HG02852 (cell line): ENCODE measurements at regions not wholly inside any gene's neighbourhood (a gene's known extent, or its start where the extent isn't known, plus 50 kb on each side); places are given as distances from the start of the nearest gene placed in this dataset.

Experiments
- ATAC-seq: cut with Tn5 transposase; IDR thresholded peaks from one replicate; pipeline ENCODE4 v1.9.1; 2021; ENCODE audit warnings: mild to moderate bottlenecking, moderate library complexity; ENCODE audit not compliant: unreplicated experiment

DNA sequence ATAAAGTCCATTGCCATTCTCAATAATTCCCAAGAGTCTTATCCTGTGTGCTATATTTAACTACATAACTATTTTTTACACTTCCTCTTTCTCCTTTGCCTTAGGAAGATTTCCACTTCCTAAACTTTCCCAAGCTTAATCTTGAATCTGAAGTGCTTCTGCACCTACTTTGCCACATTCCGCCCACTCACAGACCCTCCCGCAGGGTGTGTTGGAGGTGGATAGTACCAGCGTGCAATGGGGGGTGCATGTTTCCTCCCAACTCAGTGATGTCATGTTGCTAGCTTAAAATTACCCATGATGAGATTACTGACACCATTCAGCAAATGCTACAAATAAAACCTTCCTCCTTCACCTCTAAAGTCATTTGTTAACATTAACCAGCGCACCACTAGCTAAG, 460.2 kb downstream of the NR2F1-AS1 start:
- ATAC-seq = no peak

GRCh38 chr5:93120051-93120450, 461.0 kb downstream of the NR2F1-AS1 start:
- no peak for ATAC-seq

DNA sequence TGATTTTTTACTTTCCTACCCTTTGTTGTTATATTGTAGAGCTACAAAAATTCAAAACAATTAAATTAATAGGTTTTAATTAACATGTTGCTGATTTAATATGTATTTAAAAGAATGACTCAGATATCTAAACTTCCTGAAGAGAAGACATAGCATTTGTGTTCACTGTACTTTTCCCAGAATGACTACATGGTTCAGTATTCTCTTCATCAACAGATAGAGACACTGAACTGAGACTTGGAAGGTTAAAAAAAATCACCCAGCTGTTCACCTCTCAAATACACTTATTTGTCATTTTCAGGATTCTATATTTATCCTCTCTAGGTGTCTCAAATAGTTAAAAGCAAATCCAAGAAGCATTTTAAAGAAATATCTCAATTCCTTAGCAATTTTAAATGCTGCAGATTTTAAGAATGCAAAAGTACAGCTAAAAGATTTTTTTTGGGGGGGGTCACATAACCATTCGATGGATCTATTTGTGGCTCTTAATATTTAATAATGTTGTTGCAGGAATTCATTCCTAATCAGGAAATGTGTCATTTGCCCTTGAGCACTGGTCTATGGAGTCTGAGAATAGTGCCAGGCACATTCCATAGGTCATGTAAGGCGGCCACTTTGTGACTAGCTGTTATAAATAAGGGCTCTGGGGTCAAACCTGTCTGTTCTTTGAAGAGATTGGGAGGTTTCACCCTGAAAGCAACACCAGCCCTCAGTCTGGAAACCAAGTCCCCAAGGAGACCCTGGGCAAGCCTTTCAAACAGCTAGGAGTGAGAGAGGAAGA, 463.1 kb downstream of the NR2F1-AS1 start:
- no peak for ATAC-seq

- no peak for ATAC-seq
Observed at GRCh38 chr5:93107805-93108520, 473.1 kb downstream of the NR2F1-AS1 start.

- ATAC-seq = no peak
Observed at GRCh38 chr5:93107141-93107540, 473.9 kb downstream of the NR2F1-AS1 start.

- ATAC-seq = no peak
Observed at GRCh38 chr5:93101661-93102060, 479.4 kb downstream of the NR2F1-AS1 start.

- no peak for ATAC-seq
Observed at GRCh38 chr5:93100976-93101375, 480.0 kb downstream of the NR2F1-AS1 start.

DNA sequence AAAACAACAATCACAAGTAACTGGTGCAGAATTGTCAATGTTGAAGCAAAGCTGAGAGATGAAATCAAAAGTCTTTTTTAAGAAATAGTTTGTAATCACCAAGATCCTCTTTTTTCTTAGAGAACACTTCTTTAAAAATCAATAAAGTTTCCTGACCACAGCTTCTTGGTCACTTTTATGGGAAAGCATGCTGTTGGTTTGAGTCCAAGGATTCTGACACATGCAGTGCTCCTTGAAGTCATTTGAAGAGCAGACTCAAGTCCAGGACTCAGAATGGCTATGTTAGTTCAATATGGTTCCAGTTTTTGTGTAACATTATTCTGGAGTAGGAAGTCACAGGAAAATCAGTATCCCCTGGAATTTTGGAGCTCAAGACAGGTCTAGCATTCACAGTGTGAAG, 480.6 kb downstream of the NR2F1-AS1 start:
- ATAC-seq = no peak

GRCh38 chr5:93099902-93100347, 481.1 kb downstream of the NR2F1-AS1 start:
- no peak for ATAC-seq

GRCh38 chr5:93096561-93096960, 484.5 kb downstream of the NR2F1-AS1 start:
- ATAC-seq = no peak

GRCh38 chr5:93092349-93093105, 488.5 kb downstream of the NR2F1-AS1 start:
- no peak for ATAC-seq

DNA sequence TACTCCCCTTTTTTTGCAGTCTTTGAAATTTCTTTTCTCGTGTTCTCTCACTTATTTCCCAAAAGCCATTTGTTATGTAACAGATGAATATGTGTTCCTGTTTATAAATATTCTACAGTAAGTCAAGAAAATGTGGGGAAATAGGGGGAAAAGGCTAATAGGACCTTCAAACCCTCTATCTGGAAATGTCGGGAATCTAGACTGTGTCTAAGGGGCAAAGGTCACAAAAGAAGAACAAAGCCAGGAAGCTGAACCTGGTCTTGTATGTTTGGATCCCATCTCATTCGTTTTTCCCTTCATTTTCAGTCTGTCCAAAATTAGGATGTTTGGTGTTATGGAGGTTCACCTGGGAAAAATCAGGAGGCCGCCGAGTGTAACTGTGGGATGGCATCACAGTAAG, 490.3 kb downstream of the NR2F1-AS1 start:
- no peak for ATAC-seq

GRCh38 chr5:93088592-93089389, 492.2 kb downstream of the NR2F1-AS1 start:
- no peak for ATAC-seq

- no peak for ATAC-seq
Observed at GRCh38 chr5:93087326-93087725, 493.7 kb downstream of the NR2F1-AS1 start.

- ATAC-seq = no peak
Observed at GRCh38 chr5:93082981-93083380, 498.0 kb downstream of the NR2F1-AS1 start.

DNA sequence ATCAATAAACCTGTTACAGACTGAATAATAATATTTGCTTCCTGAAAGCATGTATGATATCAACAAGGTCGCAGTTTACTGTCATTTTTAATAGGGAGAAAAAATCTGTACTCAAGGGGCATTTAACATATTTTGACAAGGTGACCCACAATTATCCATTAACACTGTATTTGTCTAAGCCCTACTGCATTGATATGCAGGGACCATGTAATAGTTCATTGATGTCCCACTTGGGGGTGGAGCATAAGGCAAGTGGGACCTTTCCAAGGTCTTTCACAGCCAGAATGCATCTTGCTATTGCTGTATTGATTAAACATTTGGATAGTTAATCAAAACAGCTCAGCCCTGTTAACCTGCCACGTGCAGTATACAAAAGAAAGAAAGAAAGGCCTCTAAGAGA, 502.0 kb downstream of the NR2F1-AS1 start:
- ATAC-seq = no peak

GRCh38 chr5:93078082-93079038, 502.7 kb downstream of the NR2F1-AS1 start:
- ATAC-seq = peak; percentile 77

DNA sequence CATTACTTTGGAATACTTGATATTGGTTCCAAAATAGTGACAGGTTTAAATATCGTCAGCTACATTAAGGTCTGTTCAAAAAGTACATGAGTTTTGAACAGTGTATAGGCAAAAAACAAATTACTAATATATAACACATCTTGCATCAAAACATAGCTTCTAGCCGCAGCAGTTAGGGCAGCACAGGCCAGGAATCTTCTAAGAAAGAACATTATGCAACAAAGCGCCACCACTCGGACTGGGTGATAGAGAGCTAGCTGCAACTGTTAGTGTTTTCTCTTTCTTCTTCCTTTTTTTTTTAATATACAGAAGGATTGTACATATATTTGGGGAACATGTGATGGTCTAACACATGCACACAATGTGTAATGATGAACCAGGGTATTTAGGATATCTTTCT, 504.5 kb downstream of the NR2F1-AS1 start:
- ATAC-seq = no peak

DNA sequence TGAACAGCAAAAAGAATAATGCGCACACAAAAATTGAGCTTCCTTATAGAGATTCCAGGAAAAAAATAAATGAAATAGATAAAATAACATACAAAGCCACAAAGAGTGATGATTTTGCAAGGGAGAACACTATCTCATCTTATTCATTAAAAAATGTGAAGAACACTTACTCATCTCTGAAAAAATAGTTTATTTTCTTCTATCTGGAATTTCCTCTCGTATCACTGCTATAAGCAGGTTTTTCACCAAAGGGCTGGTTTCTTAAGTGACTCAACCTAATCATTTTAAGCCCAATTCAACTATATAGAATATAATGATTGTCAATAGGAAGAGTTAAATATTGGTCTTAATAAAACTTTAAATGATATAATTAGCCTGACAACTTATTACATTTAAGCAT, 504.9 kb downstream of the NR2F1-AS1 start:
- ATAC-seq = no peak

DNA sequence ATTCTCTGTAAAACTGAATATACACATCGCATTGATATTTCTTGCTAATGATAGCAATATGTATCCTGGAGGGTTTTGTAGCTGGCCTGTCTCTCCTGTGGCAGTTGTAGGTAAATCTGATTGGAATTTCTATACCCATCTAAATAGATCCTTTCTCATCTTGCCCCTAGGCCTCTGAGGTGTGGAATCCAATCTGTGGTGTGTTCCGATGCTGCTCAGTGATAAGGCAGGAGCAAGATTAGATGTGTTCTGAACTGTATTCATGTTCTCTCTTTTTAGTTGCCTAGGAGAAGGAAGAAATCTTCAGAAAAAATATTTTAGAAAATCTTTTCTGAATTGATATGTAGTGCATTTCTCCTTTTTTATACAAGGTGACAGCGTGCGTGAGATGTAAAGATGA, 507.5 kb downstream of the NR2F1-AS1 start:
- no peak for ATAC-seq
